GM12878 (cell line): ENCODE measurements at regions not wholly inside any gene's neighbourhood (a gene's known extent, or its start where the extent isn't known, plus 50 kb on each side); places are given as distances from the start of the nearest gene placed in this dataset.

Experiments used
- ATAC-seq: fragments of 200-7000 bp; cut with Tn5 transposase; 3 replicates; pipeline ENCODE4 v1.9.1; 2020; ENCODE audit warnings: mild to moderate bottlenecking, moderate library complexity
- BruUV-seq: library from RNA; stranded (reverse); fragments of 400-500 nt; replicated peaks from 2 replicates; lab custom pipeline; 2021; lab: Mats Ljungman, UMichigan
- CTCF ChIA-PET: fragments of 300-600 bp; sonication (Branson Sonifier 250); formaldehyde crosslinking; extraction: SDS; loops from one replicate; lab custom pipeline; 2021; ENCODE audit warnings: inconsistent platforms; lab: Yijun Ruan, JAX
- POLR2A ChIA-PET: fragments of 350-600 bp; formaldehyde crosslinking; extraction: SDS; loops from one replicate; lab custom pipeline; 2021; ENCODE audit warnings: inconsistent platforms; lab: Charles Lee
- RAD21 ChIA-PET: fragments of 300-600 bp; sonication (Branson Sonifier 250); formaldehyde crosslinking; loops from one replicate; lab custom pipeline; 2023; ENCODE audit warnings: antibody characterized with exemption; ENCODE audit not compliant: unreplicated experiment; lab: Charles Lee
- SMC1A ChIA-PET: fragments of 300-600 bp; sonication (Branson Sonifier 250); formaldehyde crosslinking; loops from one replicate; lab custom pipeline; 2023; ENCODE audit not compliant: unreplicated experiment, uncharacterized antibody; lab: Charles Lee
- DNase-seq: peaks from one replicate; pipeline ENCODE4 v3.0.0-alpha.2; 2011; ENCODE audit warnings: low read depth, low spot score
- FAIRE-seq: peaks from 3 replicates; lab custom pipeline; 2011; peaks lifted over from hg19 to GRCh38; lab: Jason Lieb, UNC
- H2AFZ ChIP-seq: 2 replicates; pipeline ENCODE4 v1.6.0; 2011; ENCODE audit warnings: low read depth, low read length, control low read depth; ENCODE audit not compliant: control insufficient read depth
- H3K27ac ChIP-seq: 2 replicates; pipeline ENCODE4 v1.5.1; 2011; ENCODE audit warnings: control low read depth; ENCODE audit not compliant: control insufficient read depth, insufficient read depth
- H3K27me3 ChIP-seq, 2 experiments: replicated peaks in 1 of 2; 2 replicates each; pipeline versions ENCODE4 v1.6.0 to v1.6.1; 2011; ENCODE audit warnings: low read length in 1 of 2; ENCODE audit not compliant: control insufficient read depth in 2 of 2, insufficient read depth in 2 of 2
- H3K36me3 ChIP-seq, 2 experiments: 2 replicates each; pipeline ENCODE4 v1.5.1; 2011; ENCODE audit warnings: low read length in 1 of 2; ENCODE audit not compliant: control insufficient read depth in 2 of 2, insufficient read depth in 2 of 2
- H3K4me1 ChIP-seq: 2 replicates; pipeline ENCODE4 v1.6.1; 2011; ENCODE audit warnings: mild to moderate bottlenecking, low read length, moderate library complexity, mixed read lengths; ENCODE audit not compliant: control insufficient read depth, insufficient read depth
- H3K4me2 ChIP-seq: 2 replicates; pipeline ENCODE4 v1.6.0; 2011; ENCODE audit warnings: control low read depth; ENCODE audit not compliant: control insufficient read depth, insufficient read depth
- H3K4me3 ChIP-seq: fragments of 200-600 bp; sonication (generic); 2 replicates; pipeline ENCODE4 v1.5.1; 2016
- H3K79me2 ChIP-seq: 2 replicates; pipeline ENCODE4 v1.6.0; 2011; ENCODE audit warnings: low read length; ENCODE audit not compliant: control insufficient read depth, insufficient read depth
- H3K9ac ChIP-seq: 2 replicates; pipeline ENCODE4 v1.8.0; 2011; ENCODE audit warnings: low read length, control low read depth, mixed read lengths; ENCODE audit not compliant: control insufficient read depth, insufficient read depth
- H3K9me3 ChIP-seq: replicated peaks from 3 replicates; pipeline ENCODE4 v1.5.1; 2011; ENCODE audit warnings: mild to moderate bottlenecking, low read length; ENCODE audit not compliant: control insufficient read depth, insufficient read depth
- H4K20me1 ChIP-seq: 2 replicates; pipeline ENCODE4 v1.6.0; 2011; ENCODE audit not compliant: control insufficient read depth, insufficient read depth
- HDAC6 ChIP-seq: fragments of 200-600 bp; sonication (generic); IDR thresholded peaks from one replicate; pipeline ENCODE4 v1.8.0; 2017; ENCODE audit warnings: antibody characterized with exemption; ENCODE audit not compliant: unreplicated experiment
- NFYA ChIP-seq: IDR thresholded peaks from 2 replicates; pipeline ENCODE4 v1.6.1; 2011; ENCODE audit warnings: low read depth, mild to moderate bottlenecking, low read length, improper control_type of control experiment, borderline replicate concordance
- NKRF ChIP-seq: fragments of 450-650 bp; conservative IDR thresholded peaks from 2 replicates; pipeline ENCODE4 v1.6.1; 2017; ENCODE audit warnings: mild to moderate bottlenecking, moderate library complexity
- TCF3 ChIP-seq: IDR thresholded peaks from 2 replicates; pipeline ENCODE4 v1.6.1; 2012; ENCODE audit warnings: low read depth, mild to moderate bottlenecking, low read length, borderline replicate concordance; ENCODE audit not compliant: insufficient read depth
- WGBS: methylation state at CpG from one replicate; pipeline ENCODE4 v1.1.6; 2016; ENCODE audit warnings: low lambda C conversion rate; ENCODE audit not compliant: insufficient replicate concordance, insufficient coverage; ENCODE audit errors: missing lambda C conversion rate; 5-methylcytosine and 5-hydroxymethylcytosine counted together
- in situ Hi-C: fragments of 300-500 bp; cut with MboI; formaldehyde crosslinking; loops from 9 replicates; pipeline ENCODE4 v1.14.3; 2018; ENCODE audit warnings: mixed read lengths
- intact Hi-C: fragments of 100-400 bp; cut with micrococcal nuclease; formaldehyde crosslinking; loops from one replicate; pipeline ENCODE4 v1.14.2; 2022; ENCODE audit not compliant: unreplicated experiment
- TF ChIP-seq, protein P1 (sequence below): fragments of 450-650 bp; IDR thresholded peaks from 2 replicates; pipeline ENCODE4 v1.6.1; 2017; ENCODE audit warnings: borderline replicate concordance

DNA sequence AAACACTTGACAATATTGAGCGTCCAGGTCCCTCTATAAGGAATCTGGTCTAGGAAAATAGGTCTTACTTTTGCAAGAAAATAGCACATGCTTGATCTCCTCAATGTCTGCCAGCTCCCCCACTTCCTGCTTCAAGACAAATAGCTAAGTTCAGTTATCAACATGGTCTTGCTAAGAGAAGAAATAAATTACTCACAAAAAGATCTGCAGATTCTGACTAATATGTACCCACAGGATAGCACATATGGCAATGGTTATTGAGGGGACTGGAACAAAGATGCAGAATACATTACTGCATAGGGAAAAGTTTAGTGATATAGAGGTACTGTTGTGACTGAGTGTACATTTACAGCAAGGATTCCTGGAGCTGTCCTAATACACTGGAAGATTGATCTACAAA lies 457.5 kb upstream of the GRID2 start:
- in situ Hi-C loops: no loop called here
- Histone ChIP-seq H3K4me2 (no peak overlapping the region), H3K4me1 (no peaks in the 10 kb centered on the region), H2AFZ (no peak overlapping the region), H4K20me1 (no peaks in the 10 kb centered on the region), H3K9ac (no peak overlapping the region), H3K79me2 (no peaks in the 10 kb centered on the region), H3K36me3 (no peaks in the 10 kb centered on the region), H3K4me3 (no peak overlapping the region), H3K9me3 (no peaks in the 10 kb centered on the region), H3K27me3 (no peaks in the 10 kb centered on the region), H3K27ac (no peak overlapping the region)
- FAIRE-seq (no peak), ATAC-seq (no peak), DNase-seq (no peak)
- ChIA-PET RAD21 (no interaction called here), POLR2A (no interaction called here), SMC1A (no interaction called here), CTCF (no interaction called here)
- intact Hi-C loops: no loop called here
- 0% methylated on average over 1 of the region's 1 CpG for WGBS
- TF ChIP-seq, protein P1, sequence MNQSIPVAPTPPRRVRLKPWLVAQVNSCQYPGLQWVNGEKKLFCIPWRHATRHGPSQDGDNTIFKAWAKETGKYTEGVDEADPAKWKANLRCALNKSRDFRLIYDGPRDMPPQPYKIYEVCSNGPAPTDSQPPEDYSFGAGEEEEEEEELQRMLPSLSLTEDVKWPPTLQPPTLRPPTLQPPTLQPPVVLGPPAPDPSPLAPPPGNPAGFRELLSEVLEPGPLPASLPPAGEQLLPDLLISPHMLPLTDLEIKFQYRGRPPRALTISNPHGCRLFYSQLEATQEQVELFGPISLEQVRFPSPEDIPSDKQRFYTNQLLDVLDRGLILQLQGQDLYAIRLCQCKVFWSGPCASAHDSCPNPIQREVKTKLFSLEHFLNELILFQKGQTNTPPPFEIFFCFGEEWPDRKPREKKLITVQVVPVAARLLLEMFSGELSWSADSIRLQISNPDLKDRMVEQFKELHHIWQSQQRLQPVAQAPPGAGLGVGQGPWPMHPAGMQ: no peak
- TF ChIP-seq NKRF (no peak), NFYA (no peak), TCF3 (no peak), HDAC6 (no peak)
- no TSS peak for BruUV-seq
